ENCODE measurements at regions not wholly inside any gene's neighbourhood (a gene's known extent, or its start where the extent isn't known, plus 50 kb on each side); places are given as distances from the start of the nearest gene placed in this dataset.

GRCh38 chr2:196233021-196233804 lies 61.8 kb upstream of the STK17B start:
- no peak for TF ChIP-seq CTCF (IDR thresholded peaks at IDR 0.05; ENCODE audit: insufficient read depth, low read length, missing control alignments)
- ChIA-PET POLR2A (interaction anchor here (0.5 to 1.2 kb wide), 2 partner anchors 16 to 246 kb away, joined by 3 to 5 read pairs; no protein-coding TSS in a partner anchor), CTCF (interaction anchor here (1.0 to 2.0 kb wide), 5 partner anchors 13 to 220 kb away, joined by 3 to 7 read pairs (median 3); partner anchors contain the start of gene DNAH7)
- H3K4me3 ChIP-seq (ENCODE audit: low read depth, low read length) = no peak overlapping the region
- DNase-seq (ENCODE audit: low read depth, low spot score) = no peak

GRCh38 chr2:196233805-196234475 lies 62.6 kb upstream of the STK17B start:
- DNase-seq (ENCODE audit: low read depth, low spot score) = no peak
- CTCF ChIA-PET = interaction anchor here (1.1 to 1.4 kb wide), 3 partner anchors 36 to 219 kb away, joined by 3 read pairs; partner anchors contain the start of gene DNAH7
- no peak for TF ChIP-seq CTCF (IDR thresholded peaks at IDR 0.05; ENCODE audit: insufficient read depth, low read length, missing control alignments)
- POLR2A ChIA-PET = interaction anchor here (0.6 to 0.8 kb wide), 2 partner anchors 63 to 68 kb away, joined by 3 to 7 read pairs; partner anchors contain the start of gene STK17B
- no peak overlapping the region for H3K4me3 ChIP-seq (ENCODE audit: low read depth, low read length)

- no peak for TF ChIP-seq CTCF (IDR thresholded peaks at IDR 0.05; ENCODE audit: insufficient read depth, low read length, missing control alignments)
- ChIA-PET POLR2A (interaction anchor here (0.6 to 0.8 kb wide), 2 partner anchors 63 to 68 kb away, joined by 3 to 7 read pairs; partner anchors contain the start of gene STK17B), CTCF (interaction anchor here (1.1 to 1.4 kb wide), 3 partner anchors 37 to 218 kb away, joined by 3 read pairs; partner anchors contain the start of gene DNAH7)
- no peak overlapping the region for H3K4me3 ChIP-seq (ENCODE audit: low read depth, low read length)
- no peak for DNase-seq (ENCODE audit: low read depth, low spot score)
Observed at GRCh38 chr2:196234672-196235071, 63.3 kb upstream of the STK17B start.

- ChIA-PET CTCF (interaction anchor here (0.8 to 1.8 kb wide), 4 partner anchors 10 to 214 kb away, joined by 3 to 7 read pairs (median 3); no protein-coding TSS in a partner anchor), POLR2A (interaction anchor here (1.9 kb wide), 1 partner anchor 9 kb away, joined by 7 read pairs; no protein-coding TSS in a partner anchor)
- no peak overlapping the region for H3K4me3 ChIP-seq (ENCODE audit: low read depth, low read length)
- DNase-seq (ENCODE audit: low read depth, low spot score) = no peak
- no peak for TF ChIP-seq CTCF (IDR thresholded peaks at IDR 0.05; ENCODE audit: insufficient read depth, low read length, missing control alignments)
Observed at GRCh38 chr2:196238836-196239380, 67.5 kb upstream of the STK17B start.

DNA sequence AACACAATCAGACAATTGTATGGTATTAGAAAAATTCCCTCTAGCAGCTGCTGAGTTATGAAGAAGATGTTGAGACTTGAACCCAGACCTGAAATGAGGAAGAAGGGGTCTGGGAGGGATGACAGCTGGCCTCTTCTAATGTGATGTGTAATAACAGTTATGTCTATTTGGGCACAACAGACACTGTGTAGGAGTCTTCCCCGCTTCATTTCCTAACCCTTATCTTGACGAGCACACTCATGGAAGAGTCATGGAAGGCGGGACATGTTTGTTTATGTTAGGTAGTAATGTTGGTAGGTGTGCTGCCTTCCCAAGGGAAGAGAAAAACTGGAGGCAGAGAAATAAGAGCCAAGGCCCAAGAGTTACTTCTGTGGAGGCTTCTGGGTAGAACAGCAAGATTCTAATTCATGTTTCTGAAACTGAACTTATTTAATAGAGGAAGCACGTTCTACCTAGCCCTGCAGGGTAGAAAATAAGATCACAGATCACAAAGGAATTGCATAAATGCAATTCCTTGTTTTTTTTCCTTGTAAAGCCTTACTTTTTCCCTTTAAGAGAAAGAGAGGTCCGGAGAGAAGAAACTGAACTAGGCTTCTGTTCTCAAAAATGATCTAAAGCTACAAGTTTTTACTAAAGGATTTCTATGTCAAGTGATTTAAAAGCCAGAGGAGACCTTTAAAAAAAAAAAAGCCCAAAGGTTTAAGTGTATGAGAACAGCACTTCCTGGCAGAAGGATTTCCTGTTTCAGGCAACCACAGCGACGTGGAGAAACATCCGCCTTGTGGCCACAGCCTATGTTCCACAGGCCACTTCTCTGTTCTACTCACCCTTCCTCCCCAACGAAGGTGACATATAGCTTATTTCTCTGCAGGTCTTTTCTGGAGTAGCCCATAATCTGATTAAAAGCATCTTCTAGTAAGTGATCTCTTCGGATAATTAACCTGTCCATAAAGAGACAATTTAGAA lies 68.5 kb upstream of the STK17B start:
- H3K4me3 ChIP-seq (ENCODE audit: low read depth, low read length) = no peak overlapping the region
- TF ChIP-seq CTCF (IDR thresholded peaks at IDR 0.05; ENCODE audit: insufficient read depth, low read length, missing control alignments) = no peak
- ChIA-PET CTCF (interaction anchor here (1.8 kb wide), 1 partner anchor 9 kb away, joined by 7 read pairs; no protein-coding TSS in a partner anchor), POLR2A (interaction anchor here (0.7 to 1.9 kb wide), 2 partner anchors 8 to 39 kb away, joined by 4 to 7 read pairs; no protein-coding TSS in a partner anchor)
- no peak for DNase-seq (ENCODE audit: low read depth, low spot score)

Data from AG04449 (cell line).